GM21526 (cell line): ENCODE measurements at regions not wholly inside any gene's neighbourhood (a gene's known extent, or its start where the extent isn't known, plus 50 kb on each side); places are given as distances from the start of the nearest gene placed in this dataset.

Source experiments
- ATAC-seq: cut with Tn5 transposase; IDR thresholded peaks from one replicate; pipeline ENCODE4 v1.9.1; 2021; ENCODE audit warnings: moderate library complexity; ENCODE audit not compliant: unreplicated experiment, low FRiP score

- no peak for ATAC-seq
These were observed 366.5 kb upstream of the POU3F3 start for GRCh38 chr2:104487366-104487765.

DNA sequence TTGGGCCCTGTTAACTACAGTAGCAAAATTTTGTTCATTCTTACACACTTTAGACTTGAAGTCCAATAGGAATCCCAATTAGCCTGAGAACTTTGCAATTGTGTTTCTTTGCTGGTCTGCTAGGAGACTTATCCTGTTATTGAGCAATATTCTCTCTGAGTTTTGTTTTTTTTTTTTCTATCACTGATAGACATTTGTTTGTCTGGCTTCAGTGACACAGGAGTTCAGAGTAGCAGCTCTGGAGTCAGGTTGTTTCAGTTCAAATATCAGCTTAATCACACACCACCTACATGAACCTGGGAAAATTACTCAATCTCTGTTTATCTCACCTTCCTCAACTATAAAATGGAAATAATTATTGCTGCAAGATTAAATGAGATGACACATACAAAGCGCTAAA lies 360.2 kb upstream of the POU3F3 start:
- ATAC-seq, result no peak

GRCh38 chr2:104501342-104501741 lies 352.6 kb upstream of the POU3F3 start:
- ATAC-seq, result no peak

DNA sequence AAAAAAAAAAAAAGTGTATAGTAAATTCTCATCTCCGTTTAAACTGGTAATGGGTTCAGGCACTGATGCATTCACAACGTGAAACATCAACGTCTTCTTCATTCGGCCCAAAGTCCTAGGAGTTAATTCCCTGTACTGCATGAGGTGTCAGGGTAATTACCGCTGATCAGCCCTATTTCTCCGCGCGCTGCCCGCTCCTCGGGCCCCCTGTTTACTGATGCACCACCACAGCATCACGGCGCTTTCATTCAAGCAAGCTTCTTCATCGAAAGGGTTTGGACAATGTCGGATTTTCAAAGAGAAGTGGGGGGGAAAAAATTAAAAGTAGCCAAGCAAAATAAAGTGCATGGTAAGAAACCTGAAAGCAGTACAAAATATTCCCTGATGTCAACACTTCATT lies 352.0 kb upstream of the POU3F3 start:
- ATAC-seq, result no peak

DNA sequence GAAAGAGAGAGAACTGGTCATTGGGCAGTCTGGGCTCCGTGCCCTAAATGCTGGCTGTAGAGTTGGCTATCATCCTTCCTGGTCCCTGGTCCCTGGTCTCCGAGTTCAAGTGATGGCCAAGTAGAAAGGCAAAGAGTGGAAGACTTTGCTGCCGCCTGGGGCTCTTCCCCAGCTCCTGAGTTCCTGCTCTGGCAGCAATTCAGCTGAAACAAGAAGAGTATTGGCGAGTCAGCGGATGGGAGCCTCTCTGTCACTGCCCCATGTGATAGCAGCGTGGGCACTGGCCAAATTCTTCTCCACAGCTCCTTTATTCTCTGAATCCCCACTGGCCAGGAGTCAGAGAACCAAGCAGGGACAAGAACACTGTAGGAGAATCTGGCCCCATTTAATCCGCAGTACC lies 351.0 kb upstream of the POU3F3 start:
- ATAC-seq, result no peak

GRCh38 chr2:104504331-104505073 lies 349.4 kb upstream of the POU3F3 start:
- ATAC-seq, result no peak

DNA sequence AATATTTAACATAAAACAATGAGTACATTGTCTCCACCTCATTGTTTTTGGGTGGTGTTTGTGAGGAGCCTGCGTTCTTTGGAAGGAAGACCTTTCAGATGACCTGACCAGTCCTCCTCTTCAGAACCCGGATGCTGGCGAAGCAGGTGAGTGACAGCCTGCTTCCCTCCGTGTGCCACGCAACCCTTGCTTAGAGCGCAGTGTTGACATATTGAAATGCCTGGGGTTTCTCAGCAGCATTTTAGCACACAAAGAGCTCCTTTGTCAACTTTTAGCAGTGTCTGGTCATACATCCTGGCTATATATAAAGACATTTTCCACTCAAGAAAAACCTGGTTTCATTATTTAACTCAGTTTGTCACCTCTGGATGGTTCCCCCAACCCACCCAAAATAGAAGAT lies 335.7 kb upstream of the POU3F3 start:
- ATAC-seq, result no peak

DNA sequence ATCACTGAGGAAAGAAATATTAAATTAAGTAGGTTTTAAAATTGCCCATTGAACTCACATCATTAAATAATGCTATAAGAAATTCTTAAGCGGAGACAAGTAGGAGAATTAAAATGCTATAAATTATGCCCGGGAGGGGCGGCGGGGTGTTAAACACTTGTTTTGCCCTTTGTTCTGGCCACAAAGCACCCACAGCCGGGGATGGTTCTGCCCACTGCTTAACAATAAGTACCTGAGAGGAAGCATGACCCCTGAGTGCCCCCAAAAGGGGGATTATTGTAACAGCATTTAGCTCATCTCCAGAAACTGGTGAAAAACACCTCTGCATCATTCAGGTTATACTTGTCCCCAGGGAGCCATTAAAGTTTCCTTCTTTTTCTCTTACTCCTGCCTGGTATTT lies 332.7 kb upstream of the POU3F3 start:
- ATAC-seq, result no peak

- no peak for ATAC-seq
These were observed 330.0 kb upstream of the POU3F3 start for GRCh38 chr2:104523921-104524320.

GRCh38 chr2:104528101-104528500 lies 325.8 kb upstream of the POU3F3 start:
- ATAC-seq, result no peak

DNA sequence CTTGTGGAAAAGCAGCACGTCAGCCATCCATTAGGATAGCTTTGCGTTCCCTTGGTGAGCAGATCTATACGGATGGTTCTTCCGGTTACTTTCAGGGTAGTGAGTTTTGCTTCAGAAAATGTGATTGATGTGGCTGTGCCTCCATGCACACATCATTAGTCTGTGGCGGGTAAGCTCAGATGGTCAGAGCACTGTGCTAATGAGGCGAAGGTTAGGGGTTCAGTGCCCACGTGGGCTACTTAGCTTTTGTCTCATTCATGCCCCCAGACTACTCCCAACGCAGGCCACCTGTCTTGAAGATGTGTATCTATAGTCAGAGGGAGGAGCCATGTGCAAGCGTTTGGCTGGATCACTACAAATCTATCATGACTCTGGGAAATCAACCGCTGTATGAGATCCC lies 322.8 kb upstream of the POU3F3 start:
- ATAC-seq, result no peak

GRCh38 chr2:104537116-104537515 lies 316.8 kb upstream of the POU3F3 start:
- no peak for ATAC-seq

DNA sequence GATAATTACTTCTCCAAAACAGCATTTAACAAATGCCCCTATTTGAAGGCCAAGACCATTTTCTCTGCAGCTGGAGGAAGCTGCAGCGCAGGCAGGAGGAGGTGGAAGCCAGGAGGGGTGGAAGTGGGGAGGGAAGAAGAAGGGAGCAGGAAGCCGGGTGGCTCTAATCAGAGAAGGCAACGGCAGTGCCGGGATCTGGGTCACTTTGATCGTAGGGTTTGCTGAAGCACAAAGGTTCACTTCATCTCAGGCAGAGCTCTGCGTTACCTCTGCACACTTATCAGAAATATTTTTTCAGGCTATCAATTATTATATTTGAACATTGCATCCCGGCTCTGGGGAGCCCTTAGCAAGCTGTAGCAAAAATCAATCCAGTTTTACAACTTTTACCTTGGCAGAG lies 315.8 kb upstream of the POU3F3 start:
- no peak for ATAC-seq

- ATAC-seq, result no peak
These were observed 314.3 kb upstream of the POU3F3 start for GRCh38 chr2:104539649-104540048.

DNA sequence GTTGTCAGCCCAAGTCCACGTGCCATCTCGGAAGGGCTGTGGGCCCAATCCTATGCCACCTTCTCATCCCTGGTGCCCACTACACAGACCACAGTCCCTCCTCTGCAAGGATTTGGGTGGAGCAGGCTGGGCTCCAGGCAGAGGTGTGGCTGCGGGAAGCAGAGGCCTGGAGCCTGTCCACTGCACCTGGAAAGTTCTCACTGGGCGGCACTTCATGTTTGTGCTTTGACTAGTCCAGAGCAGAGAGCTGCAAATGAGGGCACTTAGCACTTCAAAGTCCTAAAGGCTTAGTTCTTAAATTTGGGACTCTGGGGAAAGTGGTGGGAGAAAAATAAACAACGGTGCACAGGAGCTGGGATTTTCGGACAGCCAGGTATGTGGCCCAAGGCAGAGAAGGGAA lies 308.9 kb upstream of the POU3F3 start:
- ATAC-seq, result no peak

GRCh38 chr2:104546537-104546936 lies 307.4 kb upstream of the POU3F3 start:
- ATAC-seq, result no peak

DNA sequence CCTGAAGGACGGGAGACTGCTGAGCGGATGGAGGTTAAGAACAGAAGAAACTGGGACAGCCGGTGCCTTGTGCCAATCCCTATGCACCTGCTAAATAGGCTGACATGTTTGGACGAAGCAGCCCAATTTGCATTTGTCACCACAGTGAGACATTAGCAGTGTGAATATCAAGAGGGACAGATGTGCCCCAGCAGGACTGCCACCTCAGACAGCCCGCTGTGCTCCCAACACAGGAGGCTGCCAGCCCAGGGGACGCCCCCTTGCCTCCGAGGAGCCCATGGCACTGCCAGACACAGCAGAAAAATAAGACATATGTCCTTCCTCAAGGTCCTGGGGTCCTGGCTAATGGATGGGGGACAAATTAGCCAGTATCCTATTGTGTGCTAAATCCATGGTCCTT lies 306.7 kb upstream of the POU3F3 start:
- ATAC-seq, result no peak

DNA sequence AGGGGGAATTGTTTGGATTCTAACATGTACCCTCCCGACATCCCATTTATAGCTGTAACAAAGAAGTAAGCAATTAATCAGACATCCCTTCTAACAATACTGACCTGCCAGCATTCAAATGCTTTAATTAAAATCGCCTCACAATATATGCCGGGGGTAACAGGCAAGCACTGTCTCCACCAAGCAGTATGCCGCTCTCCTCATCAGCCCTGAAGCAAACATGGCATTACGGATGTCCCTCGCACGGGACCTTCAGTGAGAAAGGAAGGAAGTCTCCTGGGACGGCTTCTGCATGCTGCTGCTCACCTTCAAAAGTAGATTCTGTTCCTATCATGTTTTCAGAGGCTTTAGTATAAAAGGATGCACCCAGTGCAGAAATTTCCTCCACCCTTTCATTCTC lies 292.7 kb upstream of the POU3F3 start:
- ATAC-seq, result no peak

DNA sequence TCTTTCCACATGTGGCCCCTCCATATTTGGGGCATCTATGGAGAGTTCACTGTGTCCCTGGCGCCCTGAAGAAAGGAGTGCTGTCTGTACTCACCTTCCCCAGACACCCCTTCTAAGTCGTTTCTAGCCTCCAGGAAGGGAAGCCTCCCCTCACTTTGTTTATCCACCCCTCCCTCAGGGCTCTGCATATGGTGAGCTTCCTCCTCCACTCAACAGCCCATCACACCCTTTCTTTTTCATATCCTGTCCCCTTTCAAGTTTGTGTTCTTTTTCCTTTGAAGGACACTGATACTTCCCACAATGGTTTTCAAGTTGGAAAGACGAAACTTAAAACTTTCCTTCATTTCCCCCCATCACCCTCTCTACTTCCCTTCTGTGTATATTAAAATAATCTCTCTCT lies 291.4 kb upstream of the POU3F3 start:
- ATAC-seq, result no peak

DNA sequence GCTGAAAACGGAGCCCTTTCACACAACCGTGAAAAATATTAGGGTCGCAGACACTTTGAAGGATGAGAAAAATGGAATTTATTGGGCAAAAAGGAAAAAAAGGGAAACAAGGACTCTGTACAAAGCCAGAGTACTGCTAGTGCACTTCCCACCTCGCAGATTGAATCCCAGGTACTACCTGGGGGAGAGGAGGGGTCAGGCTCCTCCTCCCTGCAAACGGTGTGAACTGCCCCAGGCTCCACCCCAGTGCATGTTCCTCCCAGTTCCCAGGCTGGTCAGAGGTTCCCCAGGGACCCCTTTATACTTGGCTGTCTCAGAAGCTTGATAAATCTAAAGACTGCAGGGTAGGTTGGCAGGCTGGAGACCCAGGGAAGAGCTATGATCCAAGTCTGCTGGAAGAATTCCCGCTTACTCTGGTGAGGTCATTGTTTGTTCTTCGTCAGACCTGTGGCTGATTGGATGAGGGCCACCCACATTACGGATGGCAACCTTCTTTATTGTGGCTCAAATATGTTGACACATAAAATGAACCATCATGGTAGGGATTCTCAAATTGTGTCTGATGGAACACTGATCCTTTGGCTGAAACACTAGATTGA lies 290.4 kb upstream of the POU3F3 start:
- no peak for ATAC-seq

- ATAC-seq, result no peak
These were observed 285.7 kb upstream of the POU3F3 start for GRCh38 chr2:104568247-104568646.

- no peak for ATAC-seq
These were observed 283.7 kb upstream of the POU3F3 start for GRCh38 chr2:104570259-104570658.

GRCh38 chr2:104572834-104573233 lies 281.1 kb upstream of the POU3F3 start:
- ATAC-seq, result no peak
